Activated CD8-positive, alpha-beta T cell treated with anti-CD3 and anti-CD28 coated beads for 36 hours (primary cell): ENCODE measurements at regions not wholly inside any gene's neighbourhood (a gene's known extent, or its start where the extent isn't known, plus 50 kb on each side); places are given as distances from the start of the nearest gene placed in this dataset.

Experiments
- ATAC-seq: fragments of 200-7000 bp; cut with Tn5 transposase; one replicate; pipeline ENCODE4 v1.10.0; 2021; ENCODE audit warnings: mild to moderate bottlenecking, moderate library complexity
- CTCF ChIA-PET: fragments of 350-600 bp; sonication (Branson Sonifier 250); formaldehyde crosslinking; loops from one replicate; lab custom pipeline; 2021; ENCODE audit warnings: antibody characterized with exemption; lab: Charles Lee
- POLR2A ChIA-PET: fragments of 350-600 bp; sonication (Branson Sonifier 250); formaldehyde crosslinking; loops from one replicate; lab custom pipeline; 2021; ENCODE audit warnings: antibody characterized with exemption; lab: Charles Lee
- DNase-seq: peaks from one replicate; pipeline ENCODE4 v3.0.0-alpha.2; 2020
- H3K27ac Mint-ChIP-seq: one replicate; pipeline ENCODE4 v1.8.0; 2021; ENCODE audit warnings: mild to moderate bottlenecking, mixed read lengths
- H3K27me3 Mint-ChIP-seq: one replicate; pipeline ENCODE4 v1.8.0; 2021; ENCODE audit warnings: mixed read lengths
- H3K36me3 Mint-ChIP-seq: one replicate; pipeline ENCODE4 v1.8.0; 2021; ENCODE audit warnings: low read depth, mixed read lengths
- H3K4me1 Mint-ChIP-seq: one replicate; pipeline ENCODE4 v1.8.0; 2021; ENCODE audit warnings: low read depth, mixed read lengths
- H3K4me3 Mint-ChIP-seq: one replicate; pipeline ENCODE4 v1.8.0; 2021; ENCODE audit warnings: mild to moderate bottlenecking, moderate library complexity, mixed read lengths
- H3K9me3 Mint-ChIP-seq: one replicate; pipeline ENCODE4 v1.8.0; 2021; ENCODE audit warnings: mixed read lengths
- intact Hi-C: fragments of 100-400 bp; cut with micrococcal nuclease; formaldehyde crosslinking; loops from one replicate; pipeline ENCODE4 v1.10.0; 2022
- TF ChIP-seq, protein P1 (sequence below): fragments of 200-600 bp; IDR thresholded peaks from one replicate; pipeline ENCODE4 v1.8.0; 2022; ENCODE audit warnings: antibody characterized with exemption, mild to moderate bottlenecking

DNA sequence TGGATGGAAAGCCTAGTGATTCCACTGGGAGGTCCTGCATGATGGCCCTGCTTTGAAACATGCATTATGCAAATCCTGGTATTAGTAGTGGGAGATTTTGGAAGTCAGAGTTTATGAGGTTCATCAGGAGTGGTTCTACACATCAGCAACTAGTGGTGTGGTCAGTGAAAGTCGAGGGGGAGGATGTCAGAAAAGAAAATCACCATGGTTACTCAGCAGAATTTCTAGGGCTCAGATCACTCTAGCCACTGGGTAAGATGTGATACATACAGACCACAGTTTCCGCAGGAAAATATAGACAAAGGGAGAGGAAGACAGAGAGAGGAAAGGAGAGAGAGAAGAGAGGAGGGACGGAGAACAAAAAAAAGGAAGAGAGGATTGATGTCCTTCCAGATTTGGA lies 2100.7 kb upstream of the PIK3C3 start:
- POLR2A ChIA-PET: no interaction called here
- ATAC-seq (no peak), DNase-seq (no peak)
- peaks cover 6% of the 10 kb centered on the region for H3K9me3 Mint-ChIP-seq
- H3K27me3 Mint-ChIP-seq: no peaks in the 10 kb centered on the region
- no peaks in the 10 kb centered on the region for H3K4me1 Mint-ChIP-seq
- H3K27ac Mint-ChIP-seq: no peak overlapping the region
- intact Hi-C loops: no loop called here
- H3K4me3 Mint-ChIP-seq: no peak overlapping the region
- CTCF ChIA-PET: no interaction called here
- no peaks in the 10 kb centered on the region for H3K36me3 Mint-ChIP-seq
- TF ChIP-seq, protein P1, sequence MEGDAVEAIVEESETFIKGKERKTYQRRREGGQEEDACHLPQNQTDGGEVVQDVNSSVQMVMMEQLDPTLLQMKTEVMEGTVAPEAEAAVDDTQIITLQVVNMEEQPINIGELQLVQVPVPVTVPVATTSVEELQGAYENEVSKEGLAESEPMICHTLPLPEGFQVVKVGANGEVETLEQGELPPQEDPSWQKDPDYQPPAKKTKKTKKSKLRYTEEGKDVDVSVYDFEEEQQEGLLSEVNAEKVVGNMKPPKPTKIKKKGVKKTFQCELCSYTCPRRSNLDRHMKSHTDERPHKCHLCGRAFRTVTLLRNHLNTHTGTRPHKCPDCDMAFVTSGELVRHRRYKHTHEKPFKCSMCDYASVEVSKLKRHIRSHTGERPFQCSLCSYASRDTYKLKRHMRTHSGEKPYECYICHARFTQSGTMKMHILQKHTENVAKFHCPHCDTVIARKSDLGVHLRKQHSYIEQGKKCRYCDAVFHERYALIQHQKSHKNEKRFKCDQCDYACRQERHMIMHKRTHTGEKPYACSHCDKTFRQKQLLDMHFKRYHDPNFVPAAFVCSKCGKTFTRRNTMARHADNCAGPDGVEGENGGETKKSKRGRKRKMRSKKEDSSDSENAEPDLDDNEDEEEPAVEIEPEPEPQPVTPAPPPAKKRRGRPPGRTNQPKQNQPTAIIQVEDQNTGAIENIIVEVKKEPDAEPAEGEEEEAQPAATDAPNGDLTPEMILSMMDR: no peak

DNA sequence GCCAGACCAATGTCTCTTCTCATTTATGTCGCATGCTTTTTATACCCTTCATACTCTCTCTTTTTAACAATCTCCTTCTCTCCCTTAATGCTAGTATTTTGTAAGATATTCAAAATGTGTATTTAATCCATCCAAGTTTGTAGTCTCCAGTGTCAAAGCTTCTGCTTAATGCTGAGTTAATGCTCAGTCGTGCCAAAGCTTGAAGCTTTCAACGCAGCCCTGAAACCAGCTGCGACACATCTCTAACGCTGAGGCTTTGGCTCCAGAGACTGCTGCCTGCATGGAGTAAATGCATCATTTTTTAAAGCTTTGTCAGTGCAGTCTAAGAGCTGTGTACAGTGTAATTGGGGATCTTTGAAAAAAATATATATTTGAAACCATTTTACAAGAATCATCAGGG lies 2108.8 kb upstream of the PIK3C3 start:
- Mint-ChIP-seq H3K9me3 (peaks cover 5% of the 10 kb centered on the region), H3K4me3 (no peak overlapping the region), H3K27me3 (peaks cover 6% of the 10 kb centered on the region), H3K4me1 (no peaks in the 10 kb centered on the region), H3K27ac (no peak overlapping the region), H3K36me3 (no peaks in the 10 kb centered on the region)
- POLR2A ChIA-PET: no interaction called here
- intact Hi-C loops: no loop called here
- ATAC-seq (no peak), DNase-seq (no peak)
- CTCF ChIA-PET: no interaction called here
- TF ChIP-seq, protein P1: no peak

DNA sequence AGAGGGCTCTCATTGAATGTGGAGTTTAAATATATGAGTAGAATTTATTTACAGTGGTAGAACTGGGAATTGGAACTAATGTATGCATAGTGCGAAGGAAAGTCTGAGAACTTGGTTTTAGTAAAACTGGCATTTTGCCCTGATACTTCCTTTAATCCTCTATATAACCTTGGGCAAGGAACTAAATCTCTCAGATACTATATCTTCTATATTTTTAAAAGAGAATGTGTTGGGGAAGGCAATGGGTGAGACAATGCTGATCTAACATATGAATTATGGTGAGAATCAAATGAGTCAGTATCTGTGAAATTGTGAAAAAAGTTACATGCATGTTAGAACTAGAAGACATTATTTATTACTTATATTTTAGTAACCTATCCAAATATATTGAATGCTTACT lies 2109.4 kb upstream of the PIK3C3 start:
- H3K9me3 Mint-ChIP-seq: peaks cover 2% of the 10 kb centered on the region
- H3K4me3 Mint-ChIP-seq: no peak overlapping the region
- TF ChIP-seq, protein P1: no peak
- no peaks in the 10 kb centered on the region for H3K36me3 Mint-ChIP-seq
- ATAC-seq (no peak), DNase-seq (no peak)
- intact Hi-C loops: no loop called here
- H3K27me3 Mint-ChIP-seq: peaks cover 11% of the 10 kb centered on the region
- CTCF ChIA-PET: no interaction called here
- no peak overlapping the region for H3K27ac Mint-ChIP-seq
- no peaks in the 10 kb centered on the region for H3K4me1 Mint-ChIP-seq
- POLR2A ChIA-PET: no interaction called here

DNA sequence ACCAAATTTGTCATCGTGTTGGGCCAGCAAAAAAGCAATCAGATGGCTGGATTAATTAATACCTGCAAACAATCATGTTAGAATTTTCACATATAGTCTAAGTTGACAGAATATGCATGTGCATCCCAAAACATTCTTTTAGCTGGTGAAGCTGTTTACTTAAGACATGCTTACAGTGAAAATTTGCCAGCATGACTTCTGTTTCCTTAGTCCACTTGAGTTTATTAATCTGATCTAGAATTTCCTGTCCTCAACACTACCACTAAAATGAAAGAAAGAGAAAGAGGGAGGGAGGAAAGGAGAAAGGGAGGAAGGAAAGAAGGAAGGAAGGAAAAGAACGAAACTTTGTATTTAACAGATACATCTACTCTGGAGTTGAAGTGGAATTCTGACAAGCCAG lies 2109.9 kb upstream of the PIK3C3 start:
- DNase-seq (no peak), ATAC-seq (no peak)
- Mint-ChIP-seq H3K27me3 (peaks cover 13% of the 10 kb centered on the region), H3K4me1 (no peaks in the 10 kb centered on the region), H3K27ac (no peak overlapping the region), H3K9me3 (peaks cover 2% of the 10 kb centered on the region), H3K4me3 (no peak overlapping the region), H3K36me3 (no peaks in the 10 kb centered on the region)
- TF ChIP-seq, protein P1: no peak
- intact Hi-C loops: no loop called here
- CTCF ChIA-PET: no interaction called here
- POLR2A ChIA-PET: no interaction called here

DNA sequence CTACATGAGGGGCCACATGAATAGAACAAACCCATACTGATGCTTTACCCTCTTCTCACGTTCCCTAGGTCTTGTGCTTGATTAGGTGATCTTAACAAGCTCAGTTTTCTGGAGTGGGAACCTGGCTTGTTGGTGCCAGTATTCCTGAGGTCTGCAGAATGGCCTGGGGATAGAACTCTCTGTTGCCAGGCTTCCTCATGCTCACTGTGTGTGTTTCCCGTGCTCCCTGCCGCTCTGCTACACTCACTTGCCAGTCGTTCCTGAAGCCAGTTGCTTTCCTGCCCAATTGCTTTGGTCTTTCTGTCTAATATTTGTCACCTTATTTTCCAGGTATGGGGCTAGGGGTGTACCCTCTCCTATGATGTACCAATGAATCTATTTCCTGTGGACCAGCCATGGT lies 2111.5 kb upstream of the PIK3C3 start:
- no peak for ATAC-seq
- DNase-seq: no peak
- Mint-ChIP-seq H3K4me3 (no peak overlapping the region), H3K9me3 (no peaks in the 10 kb centered on the region), H3K27ac (no peak overlapping the region), H3K27me3 (peaks cover 13% of the 10 kb centered on the region), H3K4me1 (no peaks in the 10 kb centered on the region), H3K36me3 (no peaks in the 10 kb centered on the region)
- ChIA-PET POLR2A (no interaction called here), CTCF (no interaction called here)
- TF ChIP-seq, protein P1: no peak
- intact Hi-C loops: no loop called here
